GM23338 (cell line): ENCODE measurements at regions not wholly inside any gene's neighbourhood (a gene's known extent, or its start where the extent isn't known, plus 50 kb on each side); places are given as distances from the start of the nearest gene placed in this dataset.

Experiments
- ATAC-seq: fragments of 200-7000 bp; cut with Tn5 transposase; 3 replicates; pipeline ENCODE4 v1.9.1; 2020
- DNase-seq: peaks from one replicate; pipeline ENCODE4 v3.0.0-alpha.2; 2015; ENCODE audit warnings: low spot score
- H2AFZ ChIP-seq: fragments of 200-600 bp; sonication (generic); 2 replicates; pipeline ENCODE4 v1.8.0; 2016; ENCODE audit warnings: antibody characterized with exemption, mild to moderate bottlenecking, moderate library complexity
- H3F3A ChIP-seq: fragments of 200-600 bp; sonication (generic); replicated peaks from 2 replicates; pipeline ENCODE4 v1.8.0; 2017; ENCODE audit warnings: antibody characterized with exemption, mixed run types, low read depth
- H3K27ac ChIP-seq: fragments of 200-600 bp; sonication (generic); 2 replicates; pipeline ENCODE4 v1.6.1; 2016; ENCODE audit warnings: low read depth
- H3K27me3 ChIP-seq: fragments of 200-600 bp; sonication (generic); 2 replicates; pipeline ENCODE4 v1.8.0; 2016; ENCODE audit warnings: mild to moderate bottlenecking, mixed run types, moderate library complexity; ENCODE audit not compliant: insufficient read depth
- H3K36me3 ChIP-seq: fragments of 200-600 bp; sonication (generic); 2 replicates; pipeline ENCODE4 v1.8.0; 2016; ENCODE audit warnings: mild to moderate bottlenecking; ENCODE audit not compliant: insufficient read depth
- H3K4me1 ChIP-seq: fragments of 200-600 bp; sonication (generic); 2 replicates; pipeline ENCODE4 v1.8.0; 2016; ENCODE audit warnings: mild to moderate bottlenecking, moderate library complexity; ENCODE audit not compliant: insufficient read depth
- H3K4me2 ChIP-seq: fragments of 200-600 bp; sonication (generic); 2 replicates; pipeline ENCODE4 v1.7.1; 2017; ENCODE audit warnings: mixed run types
- H3K4me3 ChIP-seq: fragments of 200-600 bp; sonication (generic); 2 replicates; pipeline ENCODE4 v1.6.1; 2016; ENCODE audit warnings: mixed run types
- H3K79me2 ChIP-seq: fragments of 200-600 bp; sonication (generic); replicated peaks from 2 replicates; pipeline ENCODE4 v1.8.0; 2017; ENCODE audit warnings: mild to moderate bottlenecking; ENCODE audit not compliant: insufficient read depth
- H3K9me2 ChIP-seq: fragments of 200-600 bp; sonication (generic); 2 replicates; pipeline ENCODE4 v1.8.0; 2017; ENCODE audit not compliant: insufficient read depth
- H4K20me1 ChIP-seq: fragments of 200-600 bp; sonication (generic); replicated peaks from 2 replicates; pipeline ENCODE4 v1.8.0; 2017; ENCODE audit warnings: mild to moderate bottlenecking; ENCODE audit not compliant: insufficient read depth
- H3K27ac Mint-ChIP-seq: 2 replicates; pipeline ENCODE4 v1.8.0; 2020; ENCODE audit warnings: inconsistent platforms, mild to moderate bottlenecking, moderate library complexity, mixed read lengths
- H3K27me3 Mint-ChIP-seq: 3 replicates; pipeline ENCODE4 v1.8.0; 2022; ENCODE audit warnings: low read depth, mild to moderate bottlenecking, moderate library complexity, mixed read lengths, inconsistent platforms; ENCODE audit not compliant: insufficient read depth, poor library complexity
- H3K36me3 Mint-ChIP-seq: 3 replicates; pipeline ENCODE4 v1.8.0; 2021; ENCODE audit warnings: low read depth, mild to moderate bottlenecking, inconsistent platforms, moderate library complexity, mixed read lengths
- H3K4me1 Mint-ChIP-seq: 3 replicates; pipeline ENCODE4 v1.8.0; 2020; ENCODE audit warnings: mild to moderate bottlenecking, inconsistent platforms, mixed read lengths
- H3K4me3 Mint-ChIP-seq: 3 replicates; pipeline ENCODE4 v1.8.0; 2021; ENCODE audit warnings: moderate library complexity, mild to moderate bottlenecking, inconsistent platforms, mixed read lengths
- H3K9me3 Mint-ChIP-seq: 3 replicates; pipeline ENCODE4 v1.8.0; 2020; ENCODE audit warnings: moderate library complexity, mild to moderate bottlenecking, inconsistent platforms, mixed read lengths
- CREB1 ChIP-seq: fragments of 250-450 bp; sonication (Bioruptor Pico); IDR thresholded peaks from 2 replicates; pipeline ENCODE4 v1.5.0; 2020; ENCODE audit warnings: low read depth, mild to moderate bottlenecking, moderate library complexity
- EZH2 ChIP-seq: fragments of 200-600 bp; sonication (generic); IDR thresholded peaks from one replicate; pipeline ENCODE4 v1.8.0; 2017; ENCODE audit warnings: antibody characterized with exemption, mild to moderate bottlenecking, low read depth; ENCODE audit not compliant: unreplicated experiment
- EZH2phosphoT487 ChIP-seq: fragments of 200-600 bp; sonication (generic); IDR thresholded peaks from one replicate; pipeline ENCODE4 v1.8.1; 2018; ENCODE audit warnings: antibody characterized with exemption; ENCODE audit not compliant: unreplicated experiment
- NANOG ChIP-seq: IDR thresholded peaks from 2 replicates; pipeline ENCODE4 v1.6.1; 2016; ENCODE audit warnings: antibody characterized with exemption, borderline replicate concordance
- POLR2AphosphoS5 ChIP-seq: IDR thresholded peaks from 2 replicates; pipeline ENCODE4 v1.6.1; 2016; ENCODE audit warnings: antibody characterized with exemption, low read depth
- TF ChIP-seq, protein P1 (sequence below), 2 experiments: fragments of 200-600 bp in 1 of 2; sonication (generic) in 1 of 2; conservative IDR thresholded peaks; 2 replicates each; pipeline versions ENCODE4 v1.5.1 to v1.6.1; 2016 to 2017; ENCODE audit warnings: antibody characterized with exemption in 2 of 2, low read depth in 2 of 2, mild to moderate bottlenecking in 2 of 2, moderate library complexity in 1 of 2
- TF ChIP-seq, protein P2 (sequence below): fragments of 250-450 bp; sonication (Bioruptor Pico); IDR thresholded peaks from 2 replicates; pipeline ENCODE4 v1.5.0; 2020; ENCODE audit warnings: mild to moderate bottlenecking, moderate library complexity

DNA sequence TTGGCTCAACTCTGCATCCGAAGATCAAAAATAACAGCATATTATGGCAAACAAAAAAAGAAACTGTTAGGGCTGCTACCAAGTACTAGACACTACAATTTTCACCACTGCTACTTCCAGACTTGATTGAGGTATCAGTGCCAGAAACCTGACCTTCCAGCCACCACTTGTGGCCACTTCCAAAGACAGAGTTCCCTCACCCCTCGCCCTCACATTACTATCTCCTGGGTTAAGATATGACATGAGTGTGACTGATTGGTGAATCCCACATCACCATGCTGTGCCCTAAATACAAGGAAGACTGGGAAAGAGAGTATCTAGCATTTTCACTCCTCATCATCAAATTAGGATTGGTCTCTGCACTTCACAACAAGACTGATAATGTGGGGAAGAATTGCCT is 296.1 kb upstream of the NT5C1B start:
- Mint-ChIP-seq H3K9me3 (no peaks in the 10 kb centered on the region), H3K36me3 (no peaks in the 10 kb centered on the region), H3K27me3 (peaks cover 2% of the 10 kb centered on the region), H3K4me3 (no peak overlapping the region), H3K4me1 (no peaks in the 10 kb centered on the region), H3K27ac (no peak overlapping the region)
- Histone ChIP-seq H3F3A (no peaks in the 10 kb centered on the region), H3K79me2 (no peaks in the 10 kb centered on the region), H3K9me2 (no peaks in the 10 kb centered on the region), H2AFZ (no peak overlapping the region), H3K4me1 (no peaks in the 10 kb centered on the region), H3K27ac (no peak overlapping the region), H3K36me3 (no peaks in the 10 kb centered on the region), H3K4me3 (no peak overlapping the region), H4K20me1 (no peaks in the 10 kb centered on the region), H3K27me3 (no peaks in the 10 kb centered on the region), H3K4me2 (no peak overlapping the region)
- TF ChIP-seq EZH2 (no peak), EZH2phosphoT487 (no peak), NANOG (no peak), POLR2AphosphoS5 (no peak), CREB1 (no peak)
- TF ChIP-seq, protein P1, sequence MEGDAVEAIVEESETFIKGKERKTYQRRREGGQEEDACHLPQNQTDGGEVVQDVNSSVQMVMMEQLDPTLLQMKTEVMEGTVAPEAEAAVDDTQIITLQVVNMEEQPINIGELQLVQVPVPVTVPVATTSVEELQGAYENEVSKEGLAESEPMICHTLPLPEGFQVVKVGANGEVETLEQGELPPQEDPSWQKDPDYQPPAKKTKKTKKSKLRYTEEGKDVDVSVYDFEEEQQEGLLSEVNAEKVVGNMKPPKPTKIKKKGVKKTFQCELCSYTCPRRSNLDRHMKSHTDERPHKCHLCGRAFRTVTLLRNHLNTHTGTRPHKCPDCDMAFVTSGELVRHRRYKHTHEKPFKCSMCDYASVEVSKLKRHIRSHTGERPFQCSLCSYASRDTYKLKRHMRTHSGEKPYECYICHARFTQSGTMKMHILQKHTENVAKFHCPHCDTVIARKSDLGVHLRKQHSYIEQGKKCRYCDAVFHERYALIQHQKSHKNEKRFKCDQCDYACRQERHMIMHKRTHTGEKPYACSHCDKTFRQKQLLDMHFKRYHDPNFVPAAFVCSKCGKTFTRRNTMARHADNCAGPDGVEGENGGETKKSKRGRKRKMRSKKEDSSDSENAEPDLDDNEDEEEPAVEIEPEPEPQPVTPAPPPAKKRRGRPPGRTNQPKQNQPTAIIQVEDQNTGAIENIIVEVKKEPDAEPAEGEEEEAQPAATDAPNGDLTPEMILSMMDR (conservative IDR thresholded peaks at IDR 0.05; ENCODE audit: low read depth in 2 of 2) = no peak
- TF ChIP-seq, protein P2, sequence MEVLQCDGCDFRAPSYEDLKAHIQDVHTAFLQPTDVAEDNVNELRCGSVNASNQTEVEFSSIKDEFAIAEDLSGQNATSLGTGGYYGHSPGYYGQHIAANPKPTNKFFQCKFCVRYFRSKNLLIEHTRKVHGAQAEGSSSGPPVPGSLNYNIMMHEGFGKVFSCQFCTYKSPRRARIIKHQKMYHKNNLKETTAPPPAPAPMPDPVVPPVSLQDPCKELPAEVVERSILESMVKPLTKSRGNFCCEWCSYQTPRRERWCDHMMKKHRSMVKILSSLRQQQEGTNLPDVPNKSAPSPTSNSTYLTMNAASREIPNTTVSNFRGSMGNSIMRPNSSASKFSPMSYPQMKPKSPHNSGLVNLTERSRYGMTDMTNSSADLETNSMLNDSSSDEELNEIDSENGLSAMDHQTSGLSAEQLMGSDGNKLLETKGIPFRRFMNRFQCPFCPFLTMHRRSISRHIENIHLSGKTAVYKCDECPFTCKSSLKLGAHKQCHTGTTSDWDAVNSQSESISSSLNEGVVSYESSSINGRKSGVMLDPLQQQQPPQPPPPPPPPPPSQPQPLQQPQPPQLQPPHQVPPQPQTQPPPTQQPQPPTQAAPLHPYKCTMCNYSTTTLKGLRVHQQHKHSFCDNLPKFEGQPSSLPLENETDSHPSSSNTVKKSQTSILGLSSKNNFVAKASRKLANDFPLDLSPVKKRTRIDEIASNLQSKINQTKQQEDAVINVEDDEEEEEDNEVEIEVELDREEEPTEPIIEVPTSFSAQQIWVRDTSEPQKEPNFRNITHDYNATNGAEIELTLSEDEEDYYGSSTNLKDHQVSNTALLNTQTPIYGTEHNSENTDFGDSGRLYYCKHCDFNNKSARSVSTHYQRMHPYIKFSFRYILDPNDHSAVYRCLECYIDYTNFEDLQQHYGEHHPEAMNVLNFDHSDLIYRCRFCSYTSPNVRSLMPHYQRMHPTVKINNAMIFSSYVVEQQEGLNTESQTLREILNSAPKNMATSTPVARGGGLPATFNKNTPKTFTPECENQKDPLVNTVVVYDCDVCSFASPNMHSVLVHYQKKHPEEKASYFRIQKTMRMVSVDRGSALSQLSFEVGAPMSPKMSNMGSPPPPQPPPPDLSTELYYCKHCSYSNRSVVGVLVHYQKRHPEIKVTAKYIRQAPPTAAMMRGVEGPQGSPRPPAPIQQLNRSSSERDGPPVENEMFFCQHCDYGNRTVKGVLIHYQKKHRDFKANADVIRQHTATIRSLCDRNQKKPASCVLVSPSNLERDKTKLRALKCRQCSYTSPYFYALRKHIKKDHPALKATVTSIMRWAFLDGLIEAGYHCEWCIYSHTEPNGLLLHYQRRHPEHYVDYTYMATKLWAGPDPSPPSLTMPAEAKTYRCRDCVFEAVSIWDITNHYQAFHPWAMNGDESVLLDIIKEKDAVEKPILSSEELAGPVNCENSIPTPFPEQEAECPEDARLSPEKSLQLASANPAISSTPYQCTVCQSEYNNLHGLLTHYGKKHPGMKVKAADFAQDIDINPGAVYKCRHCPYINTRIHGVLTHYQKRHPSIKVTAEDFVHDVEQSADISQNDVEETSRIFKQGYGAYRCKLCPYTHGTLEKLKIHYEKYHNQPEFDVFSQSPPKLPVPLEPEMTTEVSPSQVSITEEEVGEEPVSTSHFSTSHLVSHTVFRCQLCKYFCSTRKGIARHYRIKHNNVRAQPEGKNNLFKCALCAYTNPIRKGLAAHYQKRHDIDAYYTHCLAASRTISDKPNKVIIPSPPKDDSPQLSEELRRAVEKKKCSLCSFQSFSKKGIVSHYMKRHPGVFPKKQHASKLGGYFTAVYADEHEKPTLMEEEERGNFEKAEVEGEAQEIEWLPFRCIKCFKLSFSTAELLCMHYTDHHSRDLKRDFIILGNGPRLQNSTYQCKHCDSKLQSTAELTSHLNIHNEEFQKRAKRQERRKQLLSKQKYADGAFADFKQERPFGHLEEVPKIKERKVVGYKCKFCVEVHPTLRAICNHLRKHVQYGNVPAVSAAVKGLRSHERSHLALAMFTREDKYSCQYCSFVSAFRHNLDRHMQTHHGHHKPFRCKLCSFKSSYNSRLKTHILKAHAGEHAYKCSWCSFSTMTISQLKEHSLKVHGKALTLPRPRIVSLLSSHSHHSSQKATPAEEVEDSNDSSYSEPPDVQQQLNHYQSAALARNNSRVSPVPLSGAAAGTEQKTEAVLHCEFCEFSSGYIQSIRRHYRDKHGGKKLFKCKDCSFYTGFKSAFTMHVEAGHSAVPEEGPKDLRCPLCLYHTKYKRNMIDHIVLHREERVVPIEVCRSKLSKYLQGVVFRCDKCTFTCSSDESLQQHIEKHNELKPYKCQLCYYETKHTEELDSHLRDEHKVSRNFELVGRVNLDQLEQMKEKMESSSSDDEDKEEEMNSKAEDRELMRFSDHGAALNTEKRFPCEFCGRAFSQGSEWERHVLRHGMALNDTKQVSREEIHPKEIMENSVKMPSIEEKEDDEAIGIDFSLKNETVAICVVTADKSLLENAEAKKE (CRISPR knock-in tag) = no peak
- ATAC-seq = no peak
- DNase-seq = no peak
